ENCODE measurements at regions not wholly inside any gene's neighbourhood (a gene's known extent, or its start where the extent isn't known, plus 50 kb on each side); places are given as distances from the start of the nearest gene placed in this dataset.

- CTCF ChIA-PET = no interaction called here
- no peak for TF ChIP-seq CTCF (conservative IDR thresholded peaks at IDR 0.05; ENCODE audit: low read depth, low read length)
- no peak for TF ChIP-seq BHLHE40 (IDR thresholded peaks at IDR 0.05; ENCODE audit: low read depth, low read length)
- TF ChIP-seq FOS (IDR thresholded peaks at IDR 0.05; ENCODE audit: low read depth, low read length) = no peak
- TF ChIP-seq MAZ (IDR thresholded peaks at IDR 0.05; ENCODE audit: borderline replicate concordance, low read depth, low read length) = no peak
- TF ChIP-seq USF2 (IDR thresholded peaks at IDR 0.05; ENCODE audit: low read depth, low read length) = no peak
- no peak for TF ChIP-seq RCOR1 (IDR thresholded peaks at IDR 0.05; ENCODE audit: insufficient replicate concordance, low read length)
- TF ChIP-seq MAFK (IDR thresholded peaks at IDR 0.05; ENCODE audit: low read depth, low read length) = peak; percentile 13; the same call in 1 of the 2 replicates
- TF ChIP-seq CEBPB (IDR thresholded peaks at IDR 0.05; ENCODE audit: low read depth, low read length) = no peak
- TF ChIP-seq RAD21 (IDR thresholded peaks at IDR 0.05; ENCODE audit: low read length) = no peak
- no peak for TF ChIP-seq MXI1 (IDR thresholded peaks at IDR 0.05; ENCODE audit: borderline replicate concordance, low read depth, low read length)
- TF ChIP-seq SMC3 (IDR thresholded peaks at IDR 0.05; ENCODE audit: low read depth, low read length) = no peak
- TF ChIP-seq CHD1 (IDR thresholded peaks at IDR 0.05; ENCODE audit: low read depth, low read length) = no peak
- TF ChIP-seq POLR2A (IDR thresholded peaks at IDR 0.05; ENCODE audit: low read depth, low read length) = no peak
- TF ChIP-seq RFX5 (IDR thresholded peaks at IDR 0.05; ENCODE audit: low read depth, low read length) = no peak
- no peak for TF ChIP-seq ELK1 (IDR thresholded peaks at IDR 0.05; ENCODE audit: borderline replicate concordance, low read depth, low read length)
Measured at GRCh38 chr20:10783707-10784553, 110.1 kb upstream of the JAG1 start.

More at GRCh38 chr20:10783707-10784553, 110.1 kb upstream of the JAG1 start:
- Histone ChIP-seq H2AFZ (replicated peaks; ENCODE audit: low read length, poor library complexity) (no peak overlapping the region), H3K9me1 (ENCODE audit: insufficient read depth, low read length) (no peaks in the 10 kb centered on the region), H3K23ac (ENCODE audit: low read depth, low read length) (no peak overlapping the region), H4K91ac (ENCODE audit: insufficient read depth, low read depth, low read length) (no peak overlapping the region), H2AK9ac (replicated peaks; ENCODE audit: low read depth, low read length, poor library complexity) (no peak overlapping the region), H3K4me3 (ENCODE audit: insufficient read depth, low read depth, low read length) (no peak overlapping the region), H3K4ac (ENCODE audit: low read depth, low read length) (no peak overlapping the region), H3K4me2 (ENCODE audit: low read depth, low read length) (no peak overlapping the region), H3K18ac (ENCODE audit: low read depth, low read length) (no peak overlapping the region), H3K14ac (replicated peaks; ENCODE audit: low read depth, low read length) (no peak overlapping the region), H3K79me1 (ENCODE audit: low read depth in 1 of 2, low read length in 2 of 2) (no peaks in the 10 kb centered on the region), H2BK20ac (ENCODE audit: low read depth, low read length) (no peak overlapping the region), H3K36me3 (ENCODE audit: control insufficient read depth, insufficient read depth, low read length) (no peaks in the 10 kb centered on the region), H3K56ac (ENCODE audit: extremely low read depth, insufficient read depth, low read length) (no peak overlapping the region), H4K8ac (ENCODE audit: low read depth in 2 of 2, low read length in 2 of 2) (no peak overlapping the region), H2AK5ac (ENCODE audit: low read depth, low read length) (no peak overlapping the region), H4K20me1 (ENCODE audit: insufficient read depth, low read length) (no peaks in the 10 kb centered on the region), H3K9ac (ENCODE audit: low read depth, low read length) (no peak overlapping the region), H2BK15ac (ENCODE audit: low read depth, low read length) (no peak overlapping the region), H3K27me3 (ENCODE audit: control insufficient read depth, insufficient read depth, low read length) (peaks cover 2% of the 10 kb centered on the region; the same call in 1 of the 2 replicates), H2BK5ac (ENCODE audit: low read depth, low read length, poor library complexity, severe bottlenecking) (no peak overlapping the region), H2BK120ac (ENCODE audit: low read depth, low read length) (no peak overlapping the region), H3K9me3 (ENCODE audit: control insufficient read depth, insufficient read depth, low read length) (no peaks in the 10 kb centered on the region), H3K27ac (ENCODE audit: insufficient read depth, low read length) (no peak overlapping the region), H3K4me1 (ENCODE audit: control insufficient read depth, insufficient read depth, low read length) (no peaks in the 10 kb centered on the region; the same call in 1 of the 2 replicates), H4K5ac (ENCODE audit: low read depth, low read length) (no peak overlapping the region)
- intact Hi-C loops (cut with micrococcal nuclease) (no loop called here), dilution Hi-C loops (cut with HindIII; ENCODE audit: low sequenced_read_pairs, unreplicated experiment) (no loop called here), in situ Hi-C loops (cut with MboI; ENCODE audit: low sequenced_read_pairs) (no loop called here)
- DNase-seq = no peak
- WGBS, 2 experiments (ENCODE audit: extremely low coverage in 2 of 2, insufficient read length in 1 of 2) = 70% methylated on average over 1 of the region's 4 CpGs; no CpG with 5 or more reads in 1 of the 2 experiments
- no peak for ATAC-seq (ENCODE audit: low read depth)
- POLR2A ChIA-PET (ENCODE audit: unreplicated experiment) = no interaction called here
- BruUV-seq (replicated peaks) = no TSS peak
